ENCODE measurements at regions not wholly inside any gene's neighbourhood (a gene's known extent, or its start where the extent isn't known, plus 50 kb on each side); places are given as distances from the start of the nearest gene placed in this dataset.

DNA sequence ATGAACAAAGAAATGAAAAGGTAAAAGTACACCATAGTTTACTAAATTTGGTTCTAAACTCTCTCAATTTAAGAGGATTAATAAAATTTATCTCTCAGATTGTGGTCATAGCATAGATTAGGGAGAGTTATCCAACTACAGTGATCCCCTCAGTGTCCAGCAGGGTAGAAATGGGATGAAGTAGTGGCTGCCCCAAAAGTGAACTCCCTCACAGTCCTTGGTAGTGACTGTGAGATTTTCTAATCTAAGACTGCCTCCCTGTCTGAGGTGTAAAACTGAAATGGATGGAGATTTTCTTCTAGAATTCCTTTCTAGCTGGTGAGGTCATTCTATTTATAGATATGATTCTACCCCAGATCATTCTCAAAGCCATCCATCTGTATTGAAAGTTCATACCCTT is 455.5 kb downstream of the ACTL7B start:
- no peak for TF ChIP-seq EZH2 (IDR thresholded peaks at IDR 0.05; ENCODE audit: borderline replicate concordance, low read length)
- TF ChIP-seq, protein P1, sequence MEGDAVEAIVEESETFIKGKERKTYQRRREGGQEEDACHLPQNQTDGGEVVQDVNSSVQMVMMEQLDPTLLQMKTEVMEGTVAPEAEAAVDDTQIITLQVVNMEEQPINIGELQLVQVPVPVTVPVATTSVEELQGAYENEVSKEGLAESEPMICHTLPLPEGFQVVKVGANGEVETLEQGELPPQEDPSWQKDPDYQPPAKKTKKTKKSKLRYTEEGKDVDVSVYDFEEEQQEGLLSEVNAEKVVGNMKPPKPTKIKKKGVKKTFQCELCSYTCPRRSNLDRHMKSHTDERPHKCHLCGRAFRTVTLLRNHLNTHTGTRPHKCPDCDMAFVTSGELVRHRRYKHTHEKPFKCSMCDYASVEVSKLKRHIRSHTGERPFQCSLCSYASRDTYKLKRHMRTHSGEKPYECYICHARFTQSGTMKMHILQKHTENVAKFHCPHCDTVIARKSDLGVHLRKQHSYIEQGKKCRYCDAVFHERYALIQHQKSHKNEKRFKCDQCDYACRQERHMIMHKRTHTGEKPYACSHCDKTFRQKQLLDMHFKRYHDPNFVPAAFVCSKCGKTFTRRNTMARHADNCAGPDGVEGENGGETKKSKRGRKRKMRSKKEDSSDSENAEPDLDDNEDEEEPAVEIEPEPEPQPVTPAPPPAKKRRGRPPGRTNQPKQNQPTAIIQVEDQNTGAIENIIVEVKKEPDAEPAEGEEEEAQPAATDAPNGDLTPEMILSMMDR (conservative IDR thresholded peaks at IDR 0.05 in 1 of 2, IDR thresholded peaks at IDR 0.05 in 1 of 2; ENCODE audit: extremely low read depth in 1 of 2, insufficient read depth in 1 of 2, low read depth in 1 of 2, low read length in 2 of 2) = peak in 1 of 2 donors; percentile 19
